SK-N-MC (cell line): ENCODE measurements at regions not wholly inside any gene's neighbourhood (a gene's known extent, or its start where the extent isn't known, plus 50 kb on each side); places are given as distances from the start of the nearest gene placed in this dataset.
"Not testable (repeated sequence)": the region's sequence is repeated elsewhere in the genome, so short reads cannot be mapped to it uniquely, and the experiment has no call there.

Experiments
- EZH2 ChIP-seq: fragments of 200-600 bp; sonication (generic); IDR thresholded peaks from one replicate; pipeline ENCODE4 v1.6.1; 2017; ENCODE audit warnings: antibody characterized with exemption
- FOXP2 ChIP-seq: optimal IDR thresholded peaks from 2 replicates; pipeline ENCODE3; 2011; ENCODE audit warnings: mild to moderate bottlenecking, moderate library complexity; ENCODE audit not compliant: insufficient read depth; ENCODE audit errors: extremely low read length, control extremely low read depth
- POLR2AphosphoS5 ChIP-seq: IDR thresholded peaks from 2 replicates; pipeline ENCODE4 v1.6.1; 2012; ENCODE audit warnings: mild to moderate bottlenecking, low read depth, low read length, borderline replicate concordance

DNA sequence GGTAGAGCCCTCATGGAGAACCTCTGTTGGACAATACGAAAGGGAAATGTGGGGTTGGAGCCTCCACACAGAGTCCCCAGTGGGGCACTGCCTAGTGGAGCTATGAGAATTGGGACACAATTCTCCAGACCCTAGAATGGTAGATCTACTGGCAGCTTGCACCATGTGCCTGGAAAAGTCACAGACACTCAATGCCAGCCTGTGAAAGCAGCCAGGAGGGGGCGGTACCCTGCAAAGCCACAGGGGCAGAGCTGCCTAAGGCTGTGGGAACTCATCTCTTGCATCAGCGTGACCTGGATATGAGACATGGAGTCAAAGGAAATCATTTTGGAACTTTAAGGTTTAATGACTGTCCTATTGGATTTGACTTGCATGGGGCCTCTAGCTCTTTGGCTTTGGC lies 179.1 kb upstream of the LAMA2 start:
- not testable (repeated sequence) for TF ChIP-seq POLR2AphosphoS5, EZH2, FOXP2
